ENCODE measurements at regions not wholly inside any gene's neighbourhood (a gene's known extent, or its start where the extent isn't known, plus 50 kb on each side); places are given as distances from the start of the nearest gene placed in this dataset.

- TF ChIP-seq YY1 (IDR thresholded peaks at IDR 0.05; ENCODE audit: low read depth) (no peak), CREB1 (IDR thresholded peaks at IDR 0.05; ENCODE audit: low read depth) (no peak), EP300 (IDR thresholded peaks at IDR 0.05; ENCODE audit: borderline replicate concordance) (no peak), TAF1 (IDR thresholded peaks at IDR 0.05; ENCODE audit: low read depth) (no peak), USF1 (IDR thresholded peaks at IDR 0.05) (no peak)
- TF ChIP-seq, protein P1, sequence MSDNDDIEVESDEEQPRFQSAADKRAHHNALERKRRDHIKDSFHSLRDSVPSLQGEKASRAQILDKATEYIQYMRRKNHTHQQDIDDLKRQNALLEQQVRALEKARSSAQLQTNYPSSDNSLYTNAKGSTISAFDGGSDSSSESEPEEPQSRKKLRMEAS (IDR thresholded peaks at IDR 0.05): no peak
These were observed 124.5 kb downstream of the TMEM182 start for GRCh38 chr2:102886216-102886893.
